ENCODE measurements at regions not wholly inside any gene's neighbourhood (a gene's known extent, or its start where the extent isn't known, plus 50 kb on each side); places are given as distances from the start of the nearest gene placed in this dataset.

GRCh38 chr12:89257340-89257739 lies 95.0 kb downstream of the DUSP6 start:
- TF ChIP-seq CTCF (IDR thresholded peaks at IDR 0.05; ENCODE audit: borderline replicate concordance, extremely low read depth, insufficient read depth) = no peak
- intact Hi-C loops (cut with DNase I) = no loop called here
- DNase-seq (peak in 1 of 5 donors; percentile 10), FAIRE-seq (no peak)
- no peaks in the 10 kb centered on the region for H3K36me3 ChIP-seq (ENCODE audit: control insufficient read depth in 2 of 3, insufficient read depth in 3 of 3, low read length in 3 of 3)
- no peak overlapping the region for H3K9ac ChIP-seq (ENCODE audit: low read length in 3 of 3)
- H3K27me3 ChIP-seq (ENCODE audit: control insufficient read depth, insufficient read depth, low read length) = no peaks in the 10 kb centered on the region
- no peak overlapping the region for H3K4me3 ChIP-seq (ENCODE audit: low read length in 3 of 3)
- no peaks in the 10 kb centered on the region for H3K9me3 ChIP-seq (ENCODE audit: control insufficient read depth in 2 of 3, insufficient read depth in 1 of 3, low read length in 3 of 3)
- H3K27ac ChIP-seq (ENCODE audit: low read depth in 2 of 2, low read length in 2 of 2) = no peak overlapping the region
- no peaks in the 10 kb centered on the region for H3K4me1 ChIP-seq (ENCODE audit: control insufficient read depth in 2 of 3, insufficient read depth in 2 of 3, low read depth in 1 of 3, low read length in 3 of 3)

- H3K36me3 ChIP-seq (ENCODE audit: control insufficient read depth in 2 of 3, insufficient read depth in 3 of 3, low read length in 3 of 3) = no peaks in the 10 kb centered on the region
- no peak for TF ChIP-seq CTCF (IDR thresholded peaks at IDR 0.05; ENCODE audit: borderline replicate concordance, extremely low read depth, insufficient read depth)
- no peak overlapping the region for H3K9ac ChIP-seq (ENCODE audit: low read length in 3 of 3)
- H3K27me3 ChIP-seq (ENCODE audit: control insufficient read depth, insufficient read depth, low read length) = no peaks in the 10 kb centered on the region
- H3K27ac ChIP-seq (ENCODE audit: low read depth in 2 of 2, low read length in 2 of 2) = no peak overlapping the region
- no peaks in the 10 kb centered on the region for H3K9me3 ChIP-seq (ENCODE audit: control insufficient read depth in 2 of 3, insufficient read depth in 1 of 3, low read length in 3 of 3)
- DNase-seq = no peak
- no peak overlapping the region for H3K4me3 ChIP-seq (ENCODE audit: low read length in 3 of 3)
- H3K4me1 ChIP-seq (ENCODE audit: control insufficient read depth in 2 of 3, insufficient read depth in 2 of 3, low read depth in 1 of 3, low read length in 3 of 3) = no peaks in the 10 kb centered on the region
- FAIRE-seq = no peak
- intact Hi-C loops (cut with DNase I) = no loop called here
Observed at GRCh38 chr12:89256060-89256459, 96.2 kb downstream of the DUSP6 start.

DNA sequence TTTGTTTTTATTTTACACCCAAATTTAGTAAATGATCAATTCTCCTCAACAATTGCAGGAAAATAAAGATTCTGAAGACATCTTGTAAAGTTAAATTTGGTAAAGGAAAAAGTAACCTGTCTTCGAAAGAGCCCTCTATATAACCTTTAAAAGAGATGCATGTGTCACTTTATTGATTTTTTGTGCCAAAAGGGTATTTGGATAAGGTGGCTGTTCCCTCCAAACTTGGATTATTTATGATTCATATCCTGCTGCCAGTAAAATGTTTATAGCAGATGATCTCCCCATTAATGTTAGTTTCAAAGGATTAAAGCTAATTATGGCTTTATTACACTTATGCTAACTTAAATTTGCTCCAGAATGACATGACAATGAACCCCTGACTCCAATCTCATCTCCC lies 98.8 kb downstream of the DUSP6 start:
- H3K36me3 ChIP-seq (ENCODE audit: control insufficient read depth in 2 of 3, insufficient read depth in 3 of 3, low read length in 3 of 3) = no peaks in the 10 kb centered on the region
- DNase-seq (no peak), FAIRE-seq (no peak)
- no peak overlapping the region for H3K4me3 ChIP-seq (ENCODE audit: low read length in 3 of 3)
- no peak overlapping the region for H3K9ac ChIP-seq (ENCODE audit: low read length in 3 of 3)
- no peaks in the 10 kb centered on the region for H3K27me3 ChIP-seq (ENCODE audit: control insufficient read depth, insufficient read depth, low read length)
- intact Hi-C loops (cut with DNase I) = no loop called here
- no peaks in the 10 kb centered on the region for H3K9me3 ChIP-seq (ENCODE audit: control insufficient read depth in 2 of 3, insufficient read depth in 1 of 3, low read length in 3 of 3)
- no peak overlapping the region for H3K27ac ChIP-seq (ENCODE audit: low read depth in 2 of 2, low read length in 2 of 2)
- no peaks in the 10 kb centered on the region for H3K4me1 ChIP-seq (ENCODE audit: control insufficient read depth in 2 of 3, insufficient read depth in 2 of 3, low read depth in 1 of 3, low read length in 3 of 3)
- TF ChIP-seq CTCF (IDR thresholded peaks at IDR 0.05; ENCODE audit: borderline replicate concordance, extremely low read depth, insufficient read depth) = no peak

DNA sequence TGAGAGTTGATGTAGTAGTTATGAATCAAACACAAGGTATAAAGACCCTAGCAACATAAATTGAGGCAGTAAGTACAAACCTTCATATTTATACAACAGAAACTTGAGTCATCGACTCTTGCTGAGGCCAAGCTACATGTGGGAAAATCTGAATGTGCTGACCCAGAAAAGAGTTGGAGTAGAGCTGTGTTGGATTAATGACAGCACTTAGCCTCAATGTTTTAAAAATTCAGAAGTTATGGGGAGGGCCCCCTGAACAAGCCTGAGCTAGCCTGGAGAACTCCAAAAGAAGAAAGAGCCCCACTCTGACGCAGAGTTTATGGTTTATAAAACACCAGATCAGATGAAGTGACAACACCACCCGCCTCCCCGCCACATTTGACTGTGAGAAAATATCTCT lies 100.0 kb downstream of the DUSP6 start:
- intact Hi-C loops (cut with DNase I) = no loop called here
- H3K4me1 ChIP-seq (ENCODE audit: control insufficient read depth in 2 of 3, insufficient read depth in 2 of 3, low read depth in 1 of 3, low read length in 3 of 3) = no peaks in the 10 kb centered on the region
- no peaks in the 10 kb centered on the region for H3K27me3 ChIP-seq (ENCODE audit: control insufficient read depth, insufficient read depth, low read length)
- H3K9me3 ChIP-seq (ENCODE audit: control insufficient read depth in 2 of 3, insufficient read depth in 1 of 3, low read length in 3 of 3) = no peaks in the 10 kb centered on the region
- no peak for DNase-seq
- H3K36me3 ChIP-seq (ENCODE audit: control insufficient read depth in 2 of 3, insufficient read depth in 3 of 3, low read length in 3 of 3) = no peaks in the 10 kb centered on the region
- no peak overlapping the region for H3K4me3 ChIP-seq (ENCODE audit: low read length in 3 of 3)
- no peak for TF ChIP-seq CTCF (IDR thresholded peaks at IDR 0.05; ENCODE audit: borderline replicate concordance, extremely low read depth, insufficient read depth)
- no peak for FAIRE-seq
- H3K27ac ChIP-seq (ENCODE audit: low read depth in 2 of 2, low read length in 2 of 2) = no peak overlapping the region
- no peak overlapping the region for H3K9ac ChIP-seq (ENCODE audit: low read length in 3 of 3)

Data from kidney (tissue), 13 donors.